Uterus (tissue), 3 donors: ENCODE measurements at regions not wholly inside any gene's neighbourhood (a gene's known extent, or its start where the extent isn't known, plus 50 kb on each side); places are given as distances from the start of the nearest gene placed in this dataset.
"Not testable (repeated sequence)": the region's sequence is repeated elsewhere in the genome, so short reads cannot be mapped to it uniquely, and the experiment has no call there.

Experiments
- DNase-seq, 2 donors: peaks; one replicate each; pipeline ENCODE4 v3.0.0-alpha.2; 2019 to 2020
- H3K27ac ChIP-seq, 2 donors: fragments of 200-600 bp; sonication (generic); 1 replicate in 1 of 2; 2 replicates in 1 of 2; pipeline ENCODE4 v1.5.1; 2016 to 2018
- H3K27me3 ChIP-seq, 2 donors: fragments of 200-600 bp; sonication (generic); one replicate each; pipeline ENCODE4 v1.5.1; 2018 to 2019; ENCODE audit warnings: control low read depth in 1 of 2
- H3K36me3 ChIP-seq, 2 donors: fragments of 200-600 bp; sonication (generic); one replicate each; pipeline ENCODE4 v1.5.1; 2019; ENCODE audit warnings: control low read depth in 1 of 2
- H3K4me1 ChIP-seq, 2 donors: fragments of 200-600 bp; sonication (generic); one replicate each; pipeline ENCODE4 v1.5.1; 2018 to 2019; ENCODE audit warnings: control low read depth in 1 of 2
- H3K4me3 ChIP-seq, 2 donors: fragments of 200-600 bp; sonication (generic); 1 replicate in 1 of 2; 2 replicates in 1 of 2; pipeline ENCODE4 v1.5.1; 2018 to 2019; ENCODE audit warnings: mild to moderate bottlenecking in 1 of 2
- H3K9me3 ChIP-seq, 2 donors: fragments of 200-600 bp; sonication (generic); one replicate each; pipeline ENCODE4 v1.5.1; 2019; ENCODE audit warnings: control low read depth in 1 of 2
- POLR2A ChIP-seq, 2 donors: fragments of 450-650 bp; IDR thresholded peaks; one replicate each; pipeline ENCODE4 v1.6.1; 2016; ENCODE audit warnings: antibody characterized with exemption in 2 of 2, mild to moderate bottlenecking in 1 of 2, moderate library complexity in 1 of 2
- intact Hi-C: fragments of 100-400 bp; cut with DNase I; formaldehyde crosslinking; loops from one replicate; pipeline ENCODE4 v1.15.1; 2023; ENCODE audit warnings: low total_unique reads
- TF ChIP-seq, protein P1 (sequence below), 4 experiments: fragments of 200-600 bp in 2 of 4; fragments of 450-650 bp in 2 of 4; sonication (generic) in 2 of 4; IDR thresholded peaks; one replicate each; pipeline ENCODE4 v1.5.1; 2016 to 2019; ENCODE audit warnings: antibody characterized with exemption in 4 of 4, mild to moderate bottlenecking in 2 of 4, moderate library complexity in 1 of 4
- donor health status: DM: yes; HTN: yes; CAD: no.

DNA sequence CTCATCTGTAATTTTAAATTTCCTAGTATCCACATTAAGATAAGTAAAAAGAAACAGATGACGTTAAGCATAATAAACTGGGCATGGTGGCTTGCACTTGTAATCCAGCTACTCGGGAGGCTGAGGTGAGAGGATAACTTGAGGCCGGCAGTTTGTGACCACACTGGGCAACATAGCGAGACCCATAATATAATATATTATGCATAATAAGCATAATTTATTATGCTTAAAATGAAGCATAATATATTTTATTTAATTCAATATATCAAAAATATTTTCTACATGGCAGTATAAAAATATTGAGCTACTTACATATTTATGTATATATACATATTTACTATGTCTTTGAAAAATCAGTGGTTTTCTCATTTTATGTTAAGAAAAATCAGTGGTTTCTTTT, 128.3 kb downstream of the GOSR1 start:
- intact Hi-C loops = no loop called here
- H3K27me3 ChIP-seq = no peaks in the 10 kb centered on the region
- no peak for TF ChIP-seq POLR2A (IDR thresholded peaks at IDR 0.05)
- TF ChIP-seq, protein P1, sequence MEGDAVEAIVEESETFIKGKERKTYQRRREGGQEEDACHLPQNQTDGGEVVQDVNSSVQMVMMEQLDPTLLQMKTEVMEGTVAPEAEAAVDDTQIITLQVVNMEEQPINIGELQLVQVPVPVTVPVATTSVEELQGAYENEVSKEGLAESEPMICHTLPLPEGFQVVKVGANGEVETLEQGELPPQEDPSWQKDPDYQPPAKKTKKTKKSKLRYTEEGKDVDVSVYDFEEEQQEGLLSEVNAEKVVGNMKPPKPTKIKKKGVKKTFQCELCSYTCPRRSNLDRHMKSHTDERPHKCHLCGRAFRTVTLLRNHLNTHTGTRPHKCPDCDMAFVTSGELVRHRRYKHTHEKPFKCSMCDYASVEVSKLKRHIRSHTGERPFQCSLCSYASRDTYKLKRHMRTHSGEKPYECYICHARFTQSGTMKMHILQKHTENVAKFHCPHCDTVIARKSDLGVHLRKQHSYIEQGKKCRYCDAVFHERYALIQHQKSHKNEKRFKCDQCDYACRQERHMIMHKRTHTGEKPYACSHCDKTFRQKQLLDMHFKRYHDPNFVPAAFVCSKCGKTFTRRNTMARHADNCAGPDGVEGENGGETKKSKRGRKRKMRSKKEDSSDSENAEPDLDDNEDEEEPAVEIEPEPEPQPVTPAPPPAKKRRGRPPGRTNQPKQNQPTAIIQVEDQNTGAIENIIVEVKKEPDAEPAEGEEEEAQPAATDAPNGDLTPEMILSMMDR (IDR thresholded peaks at IDR 0.05) = no peak
- H3K4me3 ChIP-seq = no peak overlapping the region
- no peaks in the 10 kb centered on the region for H3K36me3 ChIP-seq
- H3K4me1 ChIP-seq = peaks cover 0 to 4% of the 10 kb centered on the region in 2 donors
- H3K9me3 ChIP-seq = no peaks in the 10 kb centered on the region
- DNase-seq = no peak
- no peak overlapping the region for H3K27ac ChIP-seq

DNA sequence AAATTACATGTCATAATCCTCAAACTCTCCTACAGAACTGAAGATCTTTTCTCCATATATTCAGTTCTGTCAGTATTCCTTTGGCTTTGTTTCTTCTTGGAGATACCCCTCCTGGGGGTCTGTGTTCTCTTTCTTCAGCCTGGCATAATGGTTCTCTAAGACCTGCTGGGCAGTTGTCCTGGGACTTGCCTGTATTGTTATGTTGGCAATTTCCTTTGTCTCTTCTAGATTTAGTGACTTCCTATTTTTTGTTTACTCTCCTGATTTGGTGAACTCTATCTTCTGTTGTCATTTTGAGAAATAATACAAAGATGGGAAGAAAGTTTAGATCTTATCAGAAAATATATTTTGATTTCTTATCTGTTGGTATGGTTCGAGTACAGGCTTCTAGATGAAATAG, 127.8 kb downstream of the GOSR1 start:
- Histone ChIP-seq H3K9me3 (no peaks in the 10 kb centered on the region), H3K27me3 (no peaks in the 10 kb centered on the region), H3K4me3 (no peak overlapping the region), H3K36me3 (no peaks in the 10 kb centered on the region), H3K27ac (no peak overlapping the region), H3K4me1 (peaks cover 0 to 4% of the 10 kb centered on the region in 2 donors)
- intact Hi-C loops = no loop called here
- no peak for DNase-seq
- no peak for TF ChIP-seq POLR2A (IDR thresholded peaks at IDR 0.05)
- TF ChIP-seq, protein P1 (IDR thresholded peaks at IDR 0.05) = no peak

DNA sequence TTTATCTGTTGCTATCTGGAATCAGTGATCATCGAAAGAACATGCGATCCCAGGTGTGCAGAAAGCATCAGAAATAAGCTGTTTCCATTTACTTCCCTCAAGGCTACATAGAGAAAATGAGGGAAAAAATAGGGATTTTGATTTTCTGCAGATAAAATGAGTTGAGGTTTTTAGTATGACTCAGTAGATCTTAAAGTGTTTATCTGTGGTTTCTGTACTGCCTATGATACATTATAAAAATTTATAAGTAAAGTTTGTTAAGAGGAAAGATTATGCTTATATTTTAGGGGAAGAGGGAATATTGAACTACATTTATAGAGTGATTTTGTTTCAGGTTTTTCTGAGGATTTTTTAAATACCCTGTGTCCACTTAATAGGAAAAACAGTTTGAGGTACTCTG, 125.2 kb downstream of the GOSR1 start:
- DNase-seq, H3K27me3 ChIP-seq, intact Hi-C loops, H3K27ac ChIP-seq, H3K9me3 ChIP-seq, H3K4me3 ChIP-seq, H3K36me3 ChIP-seq, H3K4me1 ChIP-seq: not testable (repeated sequence)

DNA sequence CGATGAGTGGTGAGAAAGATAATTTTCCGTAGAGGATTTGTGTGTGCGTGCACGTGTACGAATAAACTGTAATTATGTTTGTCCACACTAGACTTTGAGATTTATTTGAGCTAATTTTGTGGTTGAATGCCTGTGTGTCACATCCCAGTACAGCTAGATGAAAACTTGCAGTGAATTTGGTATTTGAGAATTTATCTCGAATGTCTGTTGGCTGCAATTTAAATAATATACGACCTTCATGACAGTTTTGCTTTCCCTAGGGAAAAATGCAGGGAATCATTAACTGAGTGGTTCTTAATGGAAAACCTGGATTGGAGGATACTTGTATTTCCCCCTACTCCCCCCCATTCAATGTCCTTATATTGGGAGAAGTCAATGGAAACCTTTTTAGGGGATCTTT, 124.8 kb downstream of the GOSR1 start:
- H3K4me1 ChIP-seq, H3K9me3 ChIP-seq, DNase-seq, intact Hi-C loops, H3K36me3 ChIP-seq, H3K27me3 ChIP-seq, H3K27ac ChIP-seq, H3K4me3 ChIP-seq: not testable (repeated sequence)

DNA sequence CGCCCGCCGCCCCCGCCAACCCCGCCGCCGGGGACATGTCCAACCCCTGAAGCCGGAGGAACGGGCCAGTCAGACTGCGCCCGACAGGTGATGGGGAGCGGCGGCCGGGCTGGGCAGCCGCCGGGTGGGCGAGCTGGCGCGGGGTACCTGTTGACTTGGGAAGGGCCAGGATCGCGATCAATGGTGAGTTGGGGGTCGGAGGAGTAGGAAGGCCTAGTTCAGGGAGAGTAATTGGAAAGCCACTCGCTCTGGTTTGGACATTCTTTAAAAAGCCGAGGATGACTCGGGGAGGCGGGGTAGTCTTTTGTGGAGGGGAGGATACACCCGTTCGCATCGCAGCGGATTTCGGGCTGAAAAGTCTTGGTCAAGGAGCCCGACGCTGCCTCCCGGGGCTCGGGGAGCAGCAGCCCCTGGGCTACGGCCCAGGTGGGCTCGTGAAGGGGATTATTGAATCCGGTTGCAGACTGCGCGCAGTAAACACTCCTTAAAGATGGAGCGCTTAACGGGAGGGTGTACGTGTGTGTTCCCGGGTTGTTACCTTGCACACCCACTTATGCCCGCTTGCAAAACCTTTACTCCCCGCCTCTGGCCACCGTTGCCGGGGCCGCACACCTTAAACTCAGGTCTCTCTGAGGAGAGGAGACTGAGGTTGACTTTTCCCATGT, 123.8 kb downstream of the GOSR1 start:
- H3K4me3 ChIP-seq = peak overlapping the region; percentile 52 to 77
- peaks cover 0 to 3% of the 10 kb centered on the region in 2 donors for H3K4me1 ChIP-seq
- H3K9me3 ChIP-seq = no peaks in the 10 kb centered on the region
- H3K27me3 ChIP-seq = no peaks in the 10 kb centered on the region
- no peak for DNase-seq
- TF ChIP-seq POLR2A (IDR thresholded peaks at IDR 0.05) = no peak
- TF ChIP-seq, protein P1 (IDR thresholded peaks at IDR 0.05) = no peak
- H3K36me3 ChIP-seq = no peaks in the 10 kb centered on the region
- H3K27ac ChIP-seq = peak overlapping the region; percentile 91 to 95
- intact Hi-C loops = no loop called here

DNA sequence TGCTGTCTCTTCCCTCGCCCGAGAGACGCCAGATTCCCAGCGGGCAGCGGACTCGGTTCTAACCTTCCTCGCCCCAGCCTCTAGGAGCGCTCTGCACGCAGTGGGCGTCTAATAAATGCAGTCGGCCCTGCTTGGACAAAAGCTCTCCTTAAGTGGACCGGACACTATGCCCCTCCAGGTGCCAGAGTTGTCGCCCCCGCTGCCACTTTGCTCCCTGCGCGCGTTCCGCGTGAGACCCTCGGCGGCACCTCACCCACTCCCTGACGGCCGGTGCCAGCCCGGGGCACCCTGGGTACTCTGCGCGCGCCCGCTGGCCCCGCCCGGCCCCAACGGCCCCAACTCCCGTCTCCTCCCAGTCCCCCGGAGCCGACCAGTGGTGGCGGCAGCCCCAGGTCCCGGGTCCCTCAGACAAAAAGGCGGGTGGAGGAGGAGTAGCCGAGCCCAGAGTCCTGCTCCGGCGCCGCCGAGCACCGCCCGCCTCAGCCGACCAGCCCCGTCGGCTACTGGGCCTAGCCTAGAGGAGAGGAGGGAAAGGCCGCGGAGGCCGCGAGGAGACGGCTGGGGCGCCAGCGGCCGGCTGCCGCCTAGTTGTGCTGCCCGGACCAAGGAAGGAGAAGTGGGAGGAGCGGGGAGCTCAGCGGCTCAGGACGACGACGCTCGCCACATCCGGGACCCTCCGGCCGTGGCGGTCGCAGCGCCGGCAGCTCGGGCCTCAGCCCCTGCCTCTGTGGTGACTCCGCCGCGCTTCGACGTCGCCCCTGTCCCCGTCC, 123.0 kb downstream of the GOSR1 start:
- Histone ChIP-seq H3K36me3 (no peaks in the 10 kb centered on the region), H3K27ac (peak overlapping the region; percentile 91 to 95), H3K9me3 (no peaks in the 10 kb centered on the region), H3K4me1 (peaks cover 0 to 3% of the 10 kb centered on the region in 2 donors), H3K27me3 (no peaks in the 10 kb centered on the region), H3K4me3 (peak overlapping the region; percentile 52 to 77)
- DNase-seq = peak; percentile 68 to 70
- intact Hi-C loops = no loop called here
- TF ChIP-seq, protein P1 (IDR thresholded peaks at IDR 0.05) = peak in 3 of 4 experiments; percentile 17 to 53 (median 50)
- peak; percentile 29 to 77 for TF ChIP-seq POLR2A (IDR thresholded peaks at IDR 0.05)
